ENCODE measurements at regions not wholly inside any gene's neighbourhood (a gene's known extent, or its start where the extent isn't known, plus 50 kb on each side); places are given as distances from the start of the nearest gene placed in this dataset.

GRCh38 chr14:32022525-32022924, 54.6 kb upstream of the ARHGAP5 start:
- Mint-ChIP-seq H3K27me3 (peaks cover 6% of the 10 kb centered on the region), H3K27ac (no peak overlapping the region), H3K36me3 (ENCODE audit: low read depth) (no peaks in the 10 kb centered on the region), H3K4me1 (ENCODE audit: low read depth) (no peaks in the 10 kb centered on the region), H3K4me3 (no peak overlapping the region), H3K9me3 (no peaks in the 10 kb centered on the region)
- CTCF ChIA-PET = interaction anchor here (1.0 kb wide), 1 partner anchor 23 kb away, joined by 4 read pairs; no protein-coding TSS in a partner anchor
- POLR2A ChIA-PET = no interaction called here
- intact Hi-C loops (cut with micrococcal nuclease) = no loop called here
- ATAC-seq (no peak), DNase-seq (no peak)
- no peak for TF ChIP-seq CTCF (IDR thresholded peaks at IDR 0.05)

GRCh38 chr14:32022938-32023466, 54.1 kb upstream of the ARHGAP5 start:
- no peaks in the 10 kb centered on the region for H3K36me3 Mint-ChIP-seq (ENCODE audit: low read depth)
- no peak for DNase-seq
- H3K27ac Mint-ChIP-seq = no peak overlapping the region
- ATAC-seq = no peak
- peaks cover 6% of the 10 kb centered on the region for H3K27me3 Mint-ChIP-seq
- CTCF ChIA-PET = interaction anchor here (1.0 kb wide), 1 partner anchor 23 kb away, joined by 4 read pairs; no protein-coding TSS in a partner anchor
- intact Hi-C loops (cut with micrococcal nuclease) = no loop called here
- H3K9me3 Mint-ChIP-seq = no peaks in the 10 kb centered on the region
- H3K4me1 Mint-ChIP-seq (ENCODE audit: low read depth) = no peaks in the 10 kb centered on the region
- POLR2A ChIA-PET = no interaction called here
- no peak overlapping the region for H3K4me3 Mint-ChIP-seq
- TF ChIP-seq CTCF (IDR thresholded peaks at IDR 0.05) = no peak

GRCh38 chr14:32023540-32023939, 53.6 kb upstream of the ARHGAP5 start:
- Mint-ChIP-seq H3K4me1 (ENCODE audit: low read depth) (no peaks in the 10 kb centered on the region), H3K27ac (no peak overlapping the region), H3K36me3 (ENCODE audit: low read depth) (no peaks in the 10 kb centered on the region), H3K4me3 (no peak overlapping the region), H3K9me3 (no peaks in the 10 kb centered on the region), H3K27me3 (peaks cover 6% of the 10 kb centered on the region)
- DNase-seq (no peak), ATAC-seq (no peak)
- TF ChIP-seq CTCF (IDR thresholded peaks at IDR 0.05) = no peak
- ChIA-PET POLR2A (no interaction called here), CTCF (no interaction called here)
- intact Hi-C loops (cut with micrococcal nuclease) = no loop called here

- ATAC-seq = no peak
- intact Hi-C loops (cut with micrococcal nuclease) = no loop called here
Measured at GRCh38 chr14:32027255-32027939, 49.7 kb upstream of the ARHGAP5 start.

More at GRCh38 chr14:32027255-32027939, 49.7 kb upstream of the ARHGAP5 start:
- Mint-ChIP-seq H3K27me3 (peaks cover 5% of the 10 kb centered on the region), H3K36me3 (ENCODE audit: low read depth) (no peaks in the 10 kb centered on the region), H3K4me3 (no peak overlapping the region), H3K27ac (no peak overlapping the region), H3K4me1 (ENCODE audit: low read depth) (no peaks in the 10 kb centered on the region), H3K9me3 (no peaks in the 10 kb centered on the region)
- ChIA-PET CTCF (no interaction called here), POLR2A (no interaction called here)
- TF ChIP-seq CTCF (IDR thresholded peaks at IDR 0.05) = no peak
- no peak for DNase-seq
